GM04504 (cell line): ENCODE measurements at regions not wholly inside any gene's neighbourhood (a gene's known extent, or its start where the extent isn't known, plus 50 kb on each side); places are given as distances from the start of the nearest gene placed in this dataset.
"Not testable (repeated sequence)": the region's sequence is repeated elsewhere in the genome, so short reads cannot be mapped to it uniquely, and the experiment has no call there.

Source experiments
- DNase-seq: peaks from one replicate; pipeline ENCODE4 v3.0.0-alpha.2; 2012; ENCODE audit warnings: low read depth

DNA sequence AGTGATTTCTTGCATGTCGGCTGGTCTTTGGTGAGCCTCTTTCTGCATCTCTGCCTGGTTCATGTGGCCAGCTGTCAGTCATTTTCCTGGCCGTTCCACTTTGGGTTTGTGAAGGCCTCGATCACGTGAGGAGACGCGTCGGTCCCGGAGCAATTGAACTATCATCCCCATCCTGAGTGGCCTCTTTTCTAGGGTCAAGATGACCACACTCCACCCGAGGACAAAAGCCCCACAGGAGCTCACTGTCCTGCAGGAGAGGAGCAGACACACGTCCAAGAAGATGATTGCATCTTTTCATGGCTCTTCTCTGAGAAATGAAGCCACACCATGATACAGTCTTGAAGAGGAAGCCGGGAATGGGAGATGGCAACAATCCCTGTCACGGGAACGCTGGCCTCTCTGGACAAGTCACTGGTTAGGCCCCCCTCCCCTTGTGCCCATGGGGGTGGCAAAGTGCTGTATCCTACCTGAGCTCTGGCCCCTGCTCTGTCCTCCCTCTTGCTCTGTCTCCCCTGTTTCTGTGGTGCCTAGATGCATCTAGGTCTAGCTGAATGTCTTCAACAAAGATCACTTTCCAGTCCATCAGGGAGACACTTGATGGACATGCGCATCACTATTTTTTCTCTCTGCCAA, 291.4 kb upstream of the ZNF337 start:
- DNase-seq = not testable (repeated sequence)

DNA sequence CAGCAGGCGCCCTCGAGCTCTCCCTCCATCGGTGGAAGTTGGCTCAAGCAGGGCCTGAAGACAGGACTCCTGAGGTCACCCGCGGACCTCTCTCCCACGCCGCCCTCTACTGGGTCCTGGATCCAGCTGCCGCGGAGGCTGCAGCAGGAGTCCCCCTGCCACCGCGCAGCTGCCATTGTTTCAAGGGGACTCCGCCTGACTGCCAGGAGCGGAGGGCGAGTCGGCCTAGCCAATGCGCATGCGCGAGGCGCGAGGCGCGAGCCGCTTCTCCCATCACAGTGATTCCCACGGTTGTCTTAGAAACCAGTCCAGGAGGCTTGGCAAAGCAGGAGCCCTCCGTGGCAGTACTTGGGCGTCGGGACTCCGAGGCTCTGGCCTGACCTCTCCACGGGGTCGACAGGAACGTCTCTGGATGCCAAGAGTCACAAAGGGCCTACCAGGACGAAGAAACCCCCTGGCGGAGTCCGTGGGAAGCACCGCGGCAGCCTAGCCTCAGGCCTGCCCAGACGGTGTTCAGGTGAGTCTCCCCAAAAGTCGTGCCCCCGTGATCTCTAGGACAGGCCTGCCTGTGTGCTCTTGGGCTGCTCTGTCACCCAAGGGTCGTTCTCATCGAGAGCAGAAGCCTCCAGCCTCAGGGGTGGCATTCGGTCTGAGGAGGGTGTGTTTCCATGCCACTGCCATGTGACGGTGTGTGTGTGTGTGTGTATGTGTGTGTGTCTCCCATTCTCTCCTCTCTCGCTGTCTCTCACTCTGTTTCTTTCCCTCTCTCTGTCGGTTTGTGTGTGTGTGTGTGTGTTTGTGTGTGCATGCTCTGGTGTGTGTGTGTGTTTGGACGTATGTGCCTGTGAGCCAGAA, 290.6 kb upstream of the ZNF337 start:
- DNase-seq = no peak

DNA sequence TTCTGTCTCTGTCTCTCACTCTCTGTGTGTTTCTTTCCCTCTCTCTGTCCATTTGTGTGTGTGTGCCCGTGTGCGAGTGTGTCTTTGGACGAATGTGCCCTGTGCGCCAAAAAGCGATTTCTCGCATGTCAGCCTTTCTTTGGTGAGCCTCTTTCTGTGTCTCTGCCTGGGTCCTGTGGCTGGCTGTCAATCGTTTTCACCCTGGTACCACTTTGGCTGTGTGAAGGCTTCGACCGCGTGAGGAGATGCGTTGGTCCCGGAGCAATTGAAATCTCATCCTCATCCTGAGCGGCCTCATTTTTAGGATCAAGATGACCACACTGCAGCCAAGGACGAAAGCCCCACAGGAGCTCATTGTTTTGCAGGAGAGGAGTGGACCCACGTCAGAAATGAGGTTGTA, 288.9 kb upstream of the ZNF337 start:
- no peak for DNase-seq

DNA sequence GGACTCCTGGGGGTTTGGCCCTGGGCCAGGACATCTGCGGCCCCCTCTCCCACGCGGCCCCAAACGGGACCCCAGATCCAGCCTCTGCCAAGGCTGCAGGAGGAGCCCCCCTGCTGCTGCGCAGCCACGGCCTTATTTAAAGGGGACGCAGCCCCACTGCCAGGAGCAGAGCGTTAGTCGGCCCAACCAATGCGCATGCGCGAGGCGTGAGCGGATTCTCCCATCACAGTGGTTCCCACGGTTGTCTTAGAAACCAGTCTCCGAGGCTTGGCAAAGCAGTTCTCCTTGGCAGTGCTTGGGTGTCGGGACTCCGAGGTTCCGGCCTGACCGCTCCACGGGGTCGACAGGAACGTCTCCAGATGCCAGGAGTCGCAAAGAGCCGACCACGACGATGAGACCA, 288.3 kb upstream of the ZNF337 start:
- peak; percentile 52 for DNase-seq

DNA sequence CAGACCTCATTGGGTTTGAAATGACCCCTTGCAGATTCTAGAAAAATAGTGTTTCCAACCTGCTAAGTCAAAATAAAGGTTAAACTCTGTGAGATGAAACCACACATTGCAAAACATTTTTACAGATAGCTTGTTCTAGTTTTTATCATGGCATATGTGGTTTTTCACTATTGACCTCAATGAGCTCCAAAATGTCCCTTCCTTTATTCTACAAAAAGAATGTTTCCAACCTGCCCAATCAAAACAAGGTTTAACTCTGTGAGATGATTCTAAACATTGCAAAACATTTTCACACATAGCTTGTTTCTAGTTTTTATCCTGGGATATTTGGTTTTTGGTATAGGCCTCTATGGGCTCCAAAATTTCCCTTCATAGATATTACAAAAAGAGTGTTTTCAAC, 286.0 kb upstream of the ZNF337 start:
- not testable (repeated sequence) for DNase-seq

DNA sequence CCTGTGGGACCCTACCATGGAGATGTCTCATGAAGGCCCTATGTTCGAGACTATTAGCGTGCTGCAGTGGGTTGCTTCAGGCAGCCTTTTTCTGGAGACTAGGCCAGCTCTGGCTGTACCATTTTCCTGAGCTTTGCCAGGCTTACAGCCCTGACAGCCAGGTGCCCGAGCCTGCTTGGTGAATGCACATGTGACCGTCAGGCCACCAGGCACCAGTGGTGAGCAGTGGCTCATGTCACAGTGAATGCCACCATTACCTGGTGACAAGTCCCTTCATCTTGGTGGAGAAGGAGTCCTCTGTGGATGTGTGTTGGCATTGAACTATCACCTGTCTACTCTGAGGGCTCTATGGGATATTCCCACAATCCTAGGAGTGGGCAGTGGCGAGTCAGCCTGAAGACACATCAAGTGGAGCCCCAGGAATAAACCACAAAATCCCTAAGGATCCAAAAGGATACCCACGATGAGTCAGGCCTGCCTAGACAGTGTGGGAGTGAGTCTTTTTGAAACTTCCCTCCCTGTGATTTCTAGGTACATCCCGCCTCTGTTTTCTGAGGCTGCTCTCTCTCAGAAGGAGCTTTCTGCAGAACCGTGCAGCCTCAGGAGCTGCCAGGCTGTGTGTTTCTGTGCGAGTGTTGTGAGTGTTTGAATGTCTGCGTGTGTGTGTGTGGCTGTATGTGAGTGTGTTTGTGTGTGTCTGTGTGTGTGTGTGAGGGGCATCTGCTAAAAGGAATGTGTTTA, 282.0 kb upstream of the ZNF337 start:
- not testable (repeated sequence) for DNase-seq

DNA sequence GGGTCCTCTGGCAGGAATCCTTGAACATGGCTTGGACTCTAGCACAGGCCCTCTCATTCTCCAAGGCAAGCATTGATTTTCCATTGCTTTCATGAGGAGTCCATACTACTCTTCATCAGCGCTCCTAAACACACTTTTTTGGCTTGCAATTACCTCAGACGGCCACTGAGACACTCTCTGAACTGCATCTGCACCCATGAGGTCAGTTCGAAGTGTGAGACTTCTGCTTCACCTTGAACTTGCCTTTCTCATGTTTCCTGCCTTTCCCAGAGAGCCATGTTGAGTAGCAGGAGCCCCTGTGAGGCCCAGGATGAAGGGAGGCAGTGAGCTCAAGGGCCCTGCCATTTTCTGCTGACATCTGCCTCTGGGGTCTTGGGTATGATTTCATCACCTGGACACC, 279.2 kb upstream of the ZNF337 start:
- DNase-seq = not testable (repeated sequence)

DNA sequence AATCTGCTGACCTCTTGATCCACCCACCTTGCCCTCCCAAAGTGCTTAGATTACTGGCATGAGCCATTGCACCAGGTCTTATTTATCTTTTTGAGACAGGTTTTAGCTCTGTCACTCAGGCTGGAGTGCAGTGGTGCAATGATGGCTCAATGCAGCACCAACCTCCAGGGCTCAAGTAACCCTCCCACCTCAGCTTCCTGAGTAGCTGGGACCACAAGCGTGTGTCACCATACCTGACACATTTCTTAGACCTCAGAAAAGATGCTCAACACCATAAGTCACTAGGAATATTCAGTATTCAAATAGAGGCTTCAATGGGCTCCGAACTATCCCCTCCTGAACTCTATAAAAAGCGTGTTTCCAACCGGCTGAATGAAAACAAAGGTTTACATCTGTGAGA, 268.6 kb upstream of the ZNF337 start:
- DNase-seq = not testable (repeated sequence)

DNA sequence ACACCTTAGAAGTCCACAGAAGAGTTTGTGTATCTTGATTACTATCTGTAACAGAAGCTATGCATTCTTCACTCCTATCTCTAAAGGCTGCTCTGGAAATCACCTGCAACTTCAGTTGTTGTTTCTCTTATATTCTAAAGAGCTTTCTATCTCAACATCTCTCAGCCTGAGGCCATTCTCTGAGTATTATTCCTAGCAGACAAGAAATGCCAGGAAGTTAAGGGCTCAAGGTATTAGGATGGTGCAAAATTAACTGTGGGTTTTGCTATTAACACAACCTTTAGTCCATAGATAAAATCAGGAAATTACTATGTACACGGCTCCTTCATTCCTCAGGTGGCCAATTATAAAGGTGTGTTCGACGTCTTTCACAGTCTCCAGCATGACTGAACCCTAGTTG, 257.2 kb upstream of the ZNF337 start:
- DNase-seq = not testable (repeated sequence)

DNA sequence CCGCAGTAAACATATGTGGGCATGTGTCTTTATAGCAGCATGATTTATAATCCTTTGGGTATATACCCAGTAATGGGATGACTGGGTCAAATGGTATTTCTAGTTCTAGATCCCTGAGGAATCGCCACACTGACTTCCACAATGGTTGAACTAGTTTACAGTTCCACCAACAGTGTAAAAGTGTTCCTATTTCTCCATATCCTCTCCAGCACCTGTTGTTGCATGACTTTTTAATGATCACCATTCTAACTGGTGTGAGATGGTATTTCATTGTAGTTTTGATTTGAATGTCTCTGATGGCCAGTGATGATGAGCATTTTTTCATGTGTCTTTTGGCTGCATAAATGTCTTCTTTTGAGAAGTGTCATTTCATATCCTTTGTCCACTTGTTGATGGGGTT, 238.6 kb upstream of the ZNF337 start:
- DNase-seq = not testable (repeated sequence)

DNA sequence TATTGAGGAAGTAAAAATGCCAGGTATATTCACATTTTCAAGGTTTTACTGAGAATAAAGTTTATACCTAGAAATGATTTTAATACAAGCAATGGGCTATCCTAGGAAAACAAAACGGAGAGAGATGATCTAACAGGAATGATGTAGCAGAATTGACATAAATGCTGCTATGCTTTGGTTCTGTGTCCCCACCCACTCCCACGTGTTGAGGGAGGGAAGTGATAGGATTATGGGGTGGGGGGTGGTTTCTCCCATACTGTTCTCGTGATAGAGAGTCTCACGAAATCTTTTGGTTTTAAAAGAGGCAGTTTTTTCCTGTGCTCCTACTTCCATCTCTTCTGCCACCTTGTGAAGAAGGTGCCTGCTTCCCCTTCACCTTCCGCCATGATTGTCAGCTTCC, 236.2 kb upstream of the ZNF337 start:
- DNase-seq = not testable (repeated sequence)

DNA sequence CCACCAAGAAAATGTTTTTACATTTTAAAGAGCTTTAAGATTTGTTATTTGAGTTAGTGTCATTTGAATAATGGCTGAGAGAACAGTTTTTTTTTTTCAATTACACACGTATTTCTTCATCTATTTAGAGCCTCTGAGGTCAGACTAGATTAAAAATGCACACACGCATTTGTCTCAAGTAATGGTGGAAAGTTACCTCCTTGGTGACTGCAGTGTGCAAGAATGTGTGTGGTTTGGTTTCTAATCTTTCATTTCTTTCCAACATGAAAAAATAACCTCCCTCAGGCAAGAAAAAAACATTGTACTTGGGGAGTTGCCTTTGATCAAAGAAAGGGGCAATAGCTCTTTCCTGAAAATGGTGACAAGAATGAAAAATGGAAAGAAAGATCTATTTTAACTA, 235.5 kb upstream of the ZNF337 start:
- peak; percentile 36 for DNase-seq

DNA sequence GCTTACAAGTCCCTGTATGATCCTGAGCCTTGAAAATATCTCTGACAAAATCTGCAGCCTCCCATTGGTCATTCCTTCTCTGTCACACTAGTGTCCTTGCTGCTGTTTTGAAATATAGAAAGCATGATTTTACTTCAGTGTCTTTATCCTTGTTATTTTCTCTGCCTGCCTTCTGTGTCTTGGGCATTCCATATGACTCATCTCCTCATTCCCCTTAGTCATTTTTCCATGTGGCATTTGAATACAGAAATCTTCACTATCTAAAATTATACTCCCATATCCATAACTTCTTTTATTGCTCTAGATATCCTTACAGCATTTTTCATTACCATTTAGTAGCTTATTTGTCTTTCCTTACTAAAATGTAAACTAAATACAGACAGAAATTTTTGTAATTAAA, 205.7 kb upstream of the ZNF337 start:
- peak; percentile 8 for DNase-seq

DNA sequence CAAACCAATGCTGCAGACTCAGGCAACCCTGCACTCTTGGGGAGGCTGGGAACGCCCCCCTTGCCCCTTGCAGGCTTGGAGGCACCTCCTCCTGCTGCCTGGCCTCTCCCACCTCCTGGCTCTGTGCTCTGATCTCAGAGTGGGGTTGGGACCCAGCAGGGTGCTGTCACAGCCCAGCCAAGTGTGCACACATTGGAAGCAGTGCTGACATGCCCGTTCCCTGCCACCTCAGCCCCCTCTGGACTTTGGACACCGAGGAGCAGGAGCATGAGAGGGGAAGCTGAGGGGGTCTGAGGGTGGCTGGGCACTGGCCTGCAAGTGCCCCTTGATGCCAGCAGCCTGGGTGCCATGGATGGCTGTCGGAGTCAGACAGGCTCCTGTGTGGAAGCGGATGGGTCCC, 202.0 kb upstream of the ZNF337 start:
- DNase-seq = not testable (repeated sequence)

DNA sequence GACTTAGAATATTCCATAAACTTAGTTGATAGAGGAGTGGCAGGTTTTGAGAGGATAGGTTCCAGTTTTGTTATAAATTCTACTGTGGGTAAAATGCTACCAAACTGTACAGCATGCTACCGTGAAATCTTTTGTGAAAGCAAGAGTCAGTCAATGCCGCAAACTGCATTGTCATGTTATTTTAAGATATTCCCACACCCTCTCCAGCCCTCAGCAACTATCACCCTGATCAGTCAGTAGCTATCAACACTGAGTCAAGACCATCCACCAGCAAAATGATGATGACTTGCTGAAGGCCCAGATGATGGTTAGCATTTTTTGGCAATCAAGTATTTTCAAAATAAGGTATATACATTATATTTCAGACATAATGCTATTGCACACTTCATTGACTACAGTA, 182.4 kb upstream of the ZNF337 start:
- DNase-seq = not testable (repeated sequence)

DNA sequence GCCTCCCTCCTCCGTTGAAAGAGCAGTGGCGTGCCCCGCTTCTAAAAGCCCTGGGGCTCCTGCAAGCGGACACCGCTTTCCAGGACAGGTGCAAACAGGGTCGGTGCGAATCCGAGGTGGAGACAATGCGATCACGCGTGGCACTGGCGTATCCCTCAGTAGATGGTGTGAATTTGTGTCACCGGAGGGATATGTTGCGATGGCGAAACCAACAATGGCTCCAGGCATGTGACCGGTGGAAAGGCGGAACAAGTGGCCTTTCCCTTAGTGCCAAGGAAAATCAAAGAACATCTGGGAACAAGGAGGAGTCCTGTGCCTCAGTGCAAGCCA, 172.0 kb upstream of the ZNF337 start:
- not testable (repeated sequence) for DNase-seq

DNA sequence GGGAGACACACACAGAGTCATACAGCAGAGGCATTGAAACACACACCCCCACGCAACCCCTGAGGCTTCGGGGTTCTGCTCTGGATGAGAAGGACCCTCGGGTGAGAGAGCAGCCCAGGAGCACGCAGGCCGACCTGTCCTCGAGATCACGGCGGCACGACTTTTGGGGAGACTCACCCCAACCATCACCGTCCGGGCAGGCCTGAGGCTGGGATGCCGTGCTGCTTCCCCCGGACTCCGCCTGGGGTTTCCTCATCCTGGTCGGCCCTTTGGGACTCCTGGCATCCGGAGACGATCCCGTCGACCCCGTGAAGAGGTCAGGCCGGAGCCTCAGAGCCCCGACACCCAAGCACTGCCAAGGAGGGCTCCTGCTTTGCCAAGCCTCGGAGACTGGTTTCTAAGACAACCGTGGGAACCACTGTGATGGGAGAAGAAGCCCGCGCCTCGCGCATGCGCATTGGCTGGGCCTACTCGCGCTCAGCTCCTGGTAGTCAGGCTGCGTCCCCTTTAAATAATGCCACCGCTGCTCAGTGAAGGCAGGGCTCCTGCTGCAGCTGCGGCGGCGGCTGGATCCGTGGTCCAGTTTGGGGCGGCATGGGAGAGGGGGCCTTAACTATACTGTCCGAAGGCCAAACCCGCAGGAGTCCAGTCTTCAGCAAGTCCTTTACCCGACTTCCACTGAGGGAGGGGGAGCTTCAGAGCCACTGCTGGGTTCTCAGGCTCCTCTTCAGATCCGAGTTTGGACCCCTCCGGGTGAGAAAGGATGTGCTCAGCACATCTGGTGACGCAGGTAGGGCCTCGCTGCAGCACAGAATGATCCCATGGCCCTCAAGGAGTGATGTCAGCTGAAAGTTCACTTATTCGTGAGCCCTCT, 171.4 kb upstream of the ZNF337 start:
- no peak for DNase-seq

DNA sequence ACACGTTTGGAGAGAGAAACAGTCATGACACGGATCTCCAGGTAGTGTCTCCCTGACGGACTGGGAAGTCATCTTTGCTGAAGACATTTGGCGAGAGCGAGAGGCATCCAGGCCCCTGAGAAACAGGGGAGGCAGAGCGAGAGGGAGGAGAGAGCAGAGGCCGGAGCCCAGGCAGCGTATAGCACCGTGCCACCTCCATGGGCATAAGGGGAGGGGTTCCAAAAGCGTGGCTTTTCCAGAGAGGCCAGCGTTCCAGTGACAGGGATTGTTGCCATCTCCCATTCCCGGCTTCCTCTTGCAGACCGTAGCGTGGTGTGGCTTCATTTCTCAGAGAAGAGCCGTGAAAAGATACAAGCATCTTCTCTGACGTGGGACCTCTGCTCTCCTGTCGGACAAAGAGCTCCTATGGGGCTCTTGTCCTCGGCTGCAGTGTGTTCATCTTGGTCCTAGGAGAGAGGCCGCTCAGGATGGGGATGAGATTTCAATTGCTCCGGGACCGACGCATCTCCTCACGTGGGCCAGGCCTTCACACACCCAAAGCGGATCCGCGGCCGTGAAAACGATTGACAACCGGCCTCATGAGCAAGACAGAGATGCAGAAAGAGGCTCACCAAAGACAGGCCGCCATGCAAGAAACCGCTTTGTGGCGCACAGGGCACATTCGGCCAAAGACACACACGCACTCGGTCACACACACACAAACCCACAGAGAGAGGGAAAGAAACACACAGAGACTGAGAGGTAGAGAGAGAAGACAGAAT, 170.5 kb upstream of the ZNF337 start:
- not testable (repeated sequence) for DNase-seq

DNA sequence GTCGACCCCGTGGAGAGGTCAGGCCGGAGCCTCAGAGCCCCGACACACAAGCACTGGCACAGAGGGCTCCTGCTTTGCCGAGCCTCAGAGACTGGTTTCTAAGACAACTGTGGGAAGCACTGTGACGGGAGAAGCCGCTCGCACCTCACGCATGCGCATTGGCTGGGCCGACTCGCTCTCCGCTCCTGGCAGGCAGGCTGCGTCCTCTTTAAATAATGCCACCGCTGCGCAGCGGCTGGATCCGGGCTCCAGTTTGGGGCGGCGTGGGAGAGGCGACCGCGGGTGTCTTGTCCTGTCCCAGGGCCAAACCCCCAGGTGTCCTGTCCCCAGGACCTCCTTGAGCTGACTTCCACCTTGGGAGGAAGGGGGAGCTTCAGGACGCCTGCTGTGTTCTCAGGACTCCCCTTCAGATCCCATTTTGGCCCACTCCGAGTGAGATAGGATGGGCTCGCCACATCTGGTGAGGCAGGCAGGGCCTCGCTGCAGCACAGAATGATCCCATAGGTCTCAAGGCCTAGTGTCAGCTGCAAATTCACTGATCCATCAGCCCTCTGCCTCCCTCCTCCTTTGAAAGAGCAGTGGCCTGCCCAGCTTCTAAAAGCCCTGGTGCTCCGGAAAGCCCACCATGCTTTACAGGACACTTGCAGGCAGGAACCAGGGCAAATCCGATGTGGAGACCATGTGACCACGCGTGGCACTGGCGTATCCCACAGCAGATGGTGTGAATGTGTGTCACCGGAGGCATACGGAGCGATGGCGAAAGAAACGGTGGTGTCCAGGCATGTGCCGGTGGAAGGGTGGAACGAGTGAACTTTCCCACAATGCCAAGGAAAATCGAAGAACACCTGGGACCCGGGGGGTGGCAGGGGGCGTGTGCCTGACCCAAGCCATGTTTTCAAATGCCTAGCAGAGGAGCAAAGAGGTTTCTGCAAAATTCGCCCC, 169.3 kb upstream of the ZNF337 start:
- DNase-seq = peak; percentile 53
